ENCODE measurements at regions not wholly inside any gene's neighbourhood (a gene's known extent, or its start where the extent isn't known, plus 50 kb on each side); places are given as distances from the start of the nearest gene placed in this dataset.

- TF ChIP-seq MXI1 (IDR thresholded peaks at IDR 0.05; ENCODE audit: borderline replicate concordance, low read depth, low read length) = no peak
- no peak for TF ChIP-seq ZNF124 (CRISPR knock-in tag; IDR thresholded peaks at IDR 0.05)
- no peak for TF ChIP-seq CERS6 (CRISPR knock-in tag; IDR thresholded peaks at IDR 0.05)
- TF ChIP-seq U2AF1 (optimal IDR thresholded peaks at IDR 0.05; ENCODE audit: low read depth, low read length) = no peak
- no peak for TF ChIP-seq PRDM4 (CRISPR knock-in tag; IDR thresholded peaks at IDR 0.05; ENCODE audit: borderline replicate concordance)
Observed at GRCh38 chr4:62196338-62196737, 996.2 kb downstream of the ADGRL3 start (continued).

- FAIRE-seq = no peak
- no peak overlapping the region for H2AFZ ChIP-seq (ENCODE audit: low read length)
- TF ChIP-seq RORA (CRISPR knock-in tag; IDR thresholded peaks at IDR 0.05) = no peak
- no peak for TF ChIP-seq KLF16 (CRISPR knock-in tag; IDR thresholded peaks at IDR 0.05)
- TF ChIP-seq HMG20A (CRISPR knock-in tag; IDR thresholded peaks at IDR 0.05; ENCODE audit: borderline replicate concordance) = no peak
- no peak for TF ChIP-seq ATF6 (CRISPR knock-in tag; conservative IDR thresholded peaks at IDR 0.05)
- no peak for TF ChIP-seq SAP130 (CRISPR knock-in tag; IDR thresholded peaks at IDR 0.05; ENCODE audit: low read depth)
- ChIA-PET POLR2A (no interaction called here), CTCF (ENCODE audit: low intra/inter-chr PET ratio, low total read pairs) (no interaction called here)
- no peak overlapping the region for H3K9ac ChIP-seq (ENCODE audit: insufficient read depth, low read depth, low read length)
- no peak overlapping the region for H3K4me2 ChIP-seq (ENCODE audit: low read depth, low read length)
- no peaks in the 10 kb centered on the region for H3K79me2 ChIP-seq (ENCODE audit: insufficient read depth, low read length)
- no peak overlapping the region for H3K4me3 ChIP-seq (replicated peaks in 1 of 3; ENCODE audit: insufficient read depth in 1 of 3, low read depth in 2 of 3, low read length in 3 of 3)
- no peak overlapping the region for H3K27ac ChIP-seq (ENCODE audit: extremely low read length, insufficient read depth, low read length)
- no TSS peak for BruUV-seq (replicated peaks)
- in situ Hi-C loops (cut with HindIII; ENCODE audit: extremely low pct_ligation_motif_present, low pct_unique_long_range_greater_than_20kb) = no loop called here
- no peaks in the 10 kb centered on the region for H3K4me1 ChIP-seq (ENCODE audit: insufficient read depth, low read length)
- no peak for ATAC-seq
- WGBS (ENCODE audit: low lambda C conversion rate) = 3% methylated on average over 2 of the region's 2 CpGs
- intact Hi-C loops (cut with micrococcal nuclease; ENCODE audit: unreplicated experiment) = no loop called here
- no peaks in the 10 kb centered on the region for H3K9me3 ChIP-seq (ENCODE audit: low read length)
- no peaks in the 10 kb centered on the region for H3K36me3 ChIP-seq (replicated peaks in 1 of 2; ENCODE audit: control insufficient read depth in 1 of 2, insufficient read depth in 2 of 2, low read length in 2 of 2)
- H3K27me3 ChIP-seq (ENCODE audit: control insufficient read depth in 1 of 2, insufficient read depth in 2 of 2, low read length in 2 of 2) = no peaks in the 10 kb centered on the region
- DNase-seq (ENCODE audit: low spot score) = no peak
- H4K20me1 ChIP-seq (ENCODE audit: insufficient read depth, low read length) = no peaks in the 10 kb centered on the region
Observed at GRCh38 chr4:62194342-62194741, 994.2 kb downstream of the ADGRL3 start.

Measured in HepG2 (cell line).